AG10803 (cell line): ENCODE measurements at regions not wholly inside any gene's neighbourhood (a gene's known extent, or its start where the extent isn't known, plus 50 kb on each side); places are given as distances from the start of the nearest gene placed in this dataset.
A peak's percentile ranks its signal among the peaks of the same experiment; 100 is the strongest.

ENCODE experiments used
- DNase-seq: peaks from one replicate; pipeline ENCODE4 v3.0.0; 2010; ENCODE audit warnings: low read depth
- H3K4me3 ChIP-seq: 2 replicates; pipeline ENCODE4 v1.5.1; 2011; ENCODE audit warnings: mild to moderate bottlenecking, low read length, control low read depth
- CTCF ChIP-seq: conservative IDR thresholded peaks from 2 replicates; pipeline ENCODE4 v1.5.1; 2011; ENCODE audit warnings: mild to moderate bottlenecking, low read length, control low read depth, inconsistent platforms

DNA sequence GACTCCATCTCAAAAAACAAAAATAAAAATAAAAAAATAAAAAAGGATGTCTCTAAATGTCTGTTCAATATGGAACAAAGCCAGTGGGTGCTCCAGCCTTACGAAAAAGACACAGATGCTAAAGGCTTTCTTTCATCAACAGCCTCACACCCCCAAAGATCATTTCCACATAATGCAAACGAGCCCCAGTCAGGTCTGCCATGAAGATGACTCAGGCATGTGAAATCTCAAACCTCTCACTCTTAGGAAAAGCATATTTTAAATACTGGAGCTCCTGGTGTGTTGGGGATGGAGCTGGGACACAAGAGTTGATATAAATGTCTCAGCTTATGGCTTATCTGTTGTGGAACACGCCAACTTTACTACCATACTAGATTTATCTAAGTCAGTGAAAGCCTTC lies 49.9 kb upstream of the PLXNC1 start:
- H3K4me3 ChIP-seq = no peak overlapping the region
- peak; percentile 91 for DNase-seq
- TF ChIP-seq CTCF = no peak
